DOHH2 (cell line): ENCODE measurements at regions not wholly inside any gene's neighbourhood (a gene's known extent, or its start where the extent isn't known, plus 50 kb on each side); places are given as distances from the start of the nearest gene placed in this dataset.
"Not testable (repeated sequence)": the region's sequence is repeated elsewhere in the genome, so short reads cannot be mapped to it uniquely, and the experiment has no call there.

Experiments
- H3F3A ChIP-seq: fragments of 200-600 bp; sonication (generic), shearing (Covaris generic); 2 replicates; pipeline ENCODE4 v1.6.0; 2016; ENCODE audit warnings: antibody characterized with exemption, mild to moderate bottlenecking; ENCODE audit not compliant: control insufficient read depth, insufficient read depth
- H3K27ac ChIP-seq: fragments of 200-600 bp; sonication (generic); 2 replicates; pipeline ENCODE4 v1.5.1; 2014; ENCODE audit warnings: low read depth, mild to moderate bottlenecking, low read length, moderate library complexity
- H3K27me3 ChIP-seq: fragments of 200-600 bp; sonication (generic); 2 replicates; pipeline ENCODE4 v1.6.1; 2014; ENCODE audit warnings: mild to moderate bottlenecking, low read length, mixed read lengths; ENCODE audit not compliant: control insufficient read depth
- H3K36me3 ChIP-seq: fragments of 200-600 bp; sonication (generic); 2 replicates; pipeline ENCODE4 v1.6.1; 2014; ENCODE audit warnings: mild to moderate bottlenecking, low read length, moderate library complexity, mixed read lengths; ENCODE audit not compliant: control insufficient read depth
- H3K4me1 ChIP-seq: fragments of 200-600 bp; sonication (generic); 2 replicates; pipeline ENCODE4 v1.6.1; 2014; ENCODE audit warnings: mild to moderate bottlenecking, low read length, mixed read lengths; ENCODE audit not compliant: control insufficient read depth
- H3K4me2 ChIP-seq: fragments of 200-600 bp; sonication (generic); 2 replicates; pipeline ENCODE4 v1.6.0; 2014; ENCODE audit warnings: mild to moderate bottlenecking, low read length, moderate library complexity
- H3K4me3 ChIP-seq: fragments of 200-600 bp; sonication (generic); 2 replicates; pipeline ENCODE4 v1.5.1; 2014; ENCODE audit warnings: mild to moderate bottlenecking, low read length, mixed read lengths
- H3K79me2 ChIP-seq: fragments of 200-600 bp; sonication (generic); 2 replicates; pipeline ENCODE4 v1.6.1; 2014; ENCODE audit warnings: mild to moderate bottlenecking, low read length, mixed read lengths; ENCODE audit not compliant: control insufficient read depth
- H3K9me2 ChIP-seq: fragments of 200-600 bp; sonication (generic); replicated peaks from 2 replicates; pipeline ENCODE4 v1.6.1; 2014; ENCODE audit warnings: mild to moderate bottlenecking, low read length, mixed read lengths; ENCODE audit not compliant: control insufficient read depth
- H3K9me3 ChIP-seq: fragments of 200-600 bp; sonication (generic); 2 replicates; pipeline ENCODE4 v1.6.1; 2014; ENCODE audit warnings: antibody characterized with exemption, low read length, mixed read lengths; ENCODE audit not compliant: control insufficient read depth, insufficient read depth
- H4K20me1 ChIP-seq: fragments of 200-600 bp; sonication (generic); 2 replicates; pipeline ENCODE4 v1.6.0; 2014; ENCODE audit warnings: low read depth, mild to moderate bottlenecking, antibody characterized with exemption, low read length, moderate library complexity; ENCODE audit not compliant: control insufficient read depth, insufficient read depth
- CTCF ChIP-seq: fragments of 200-600 bp; sonication (generic); IDR thresholded peaks from one replicate; pipeline ENCODE4 v1.5.1; 2014; ENCODE audit warnings: antibody characterized with exemption, mild to moderate bottlenecking, low read depth, low read length; ENCODE audit not compliant: poor library complexity, severe bottlenecking
- EZH2phosphoT487 ChIP-seq: fragments of 200-600 bp; sonication (generic); IDR thresholded peaks from 2 replicates; pipeline ENCODE4 v1.6.1; 2017; ENCODE audit warnings: borderline replicate concordance, mild to moderate bottlenecking, antibody characterized with exemption, low read length, moderate library complexity, mixed read lengths

DNA sequence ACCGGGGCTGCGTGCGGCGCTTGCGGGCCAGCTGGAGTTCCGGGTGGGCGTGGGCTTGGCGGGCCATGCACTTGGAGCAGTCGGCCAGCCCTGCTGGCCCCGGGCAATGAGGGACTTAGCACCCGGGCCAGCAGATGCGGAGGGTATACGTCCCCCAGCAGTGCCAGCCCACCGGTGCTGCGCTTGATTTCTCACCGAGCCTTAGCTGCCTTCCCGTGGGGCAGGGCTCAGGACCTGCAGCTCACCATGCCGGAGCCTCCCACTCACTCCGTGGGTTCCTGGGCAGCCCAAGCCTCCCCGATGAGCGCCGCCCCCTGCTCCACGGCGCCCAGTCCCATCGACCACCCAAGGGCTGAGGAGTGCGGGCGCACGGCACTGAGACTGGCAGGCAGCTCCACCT, 51.4 kb upstream of the INPP4B start:
- not testable (repeated sequence) for H3K36me3 ChIP-seq, H3K9me3 ChIP-seq, H3K4me1 ChIP-seq, H3K4me2 ChIP-seq, H3K4me3 ChIP-seq, H4K20me1 ChIP-seq, H3K79me2 ChIP-seq, H3K27ac ChIP-seq, H3K9me2 ChIP-seq, H3F3A ChIP-seq, H3K27me3 ChIP-seq

DNA sequence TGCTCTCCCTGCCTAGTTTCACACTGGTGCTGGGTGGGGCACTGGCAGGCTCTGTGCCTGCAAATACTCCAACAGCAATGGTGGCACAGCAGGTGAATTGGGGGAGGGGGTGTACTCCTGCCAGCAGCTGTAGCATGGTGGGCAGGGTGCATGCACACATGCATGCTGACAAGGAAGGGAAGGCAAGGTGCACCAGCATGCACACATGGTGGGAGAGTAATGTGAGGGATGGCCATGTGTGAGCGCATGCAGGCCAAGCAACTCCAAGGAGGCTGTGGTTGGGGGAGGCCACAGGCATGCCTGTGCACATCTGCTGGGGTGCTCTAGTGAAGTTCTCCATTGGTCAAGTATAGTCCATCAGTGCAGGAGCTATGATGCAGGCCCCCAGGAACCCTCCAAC, 54.5 kb upstream of the INPP4B start:
- Histone ChIP-seq H3K4me2 (no peak overlapping the region), H3K79me2 (no peaks in the 10 kb centered on the region), H4K20me1 (no peaks in the 10 kb centered on the region), H3K27me3 (no peaks in the 10 kb centered on the region), H3K36me3 (no peaks in the 10 kb centered on the region), H3K9me2 (no peaks in the 10 kb centered on the region), H3K4me3 (no peak overlapping the region), H3K27ac (no peak overlapping the region), H3K9me3 (no peaks in the 10 kb centered on the region), H3F3A (no peaks in the 10 kb centered on the region), H3K4me1 (no peaks in the 10 kb centered on the region)
- TF ChIP-seq CTCF (no peak), EZH2phosphoT487 (no peak)

- TF ChIP-seq CTCF, result no peak
- no peak for TF ChIP-seq EZH2phosphoT487
- H4K20me1 ChIP-seq, result no peaks in the 10 kb centered on the region
- H3K4me3 ChIP-seq, result no peak overlapping the region
- no peaks in the 10 kb centered on the region for H3K27me3 ChIP-seq
- H3K4me2 ChIP-seq, result no peak overlapping the region
- H3K27ac ChIP-seq, result no peak overlapping the region
- H3K9me2 ChIP-seq, result no peaks in the 10 kb centered on the region
- H3K79me2 ChIP-seq, result no peaks in the 10 kb centered on the region
- H3F3A ChIP-seq, result no peaks in the 10 kb centered on the region
- no peaks in the 10 kb centered on the region for H3K36me3 ChIP-seq
- H3K4me1 ChIP-seq, result no peaks in the 10 kb centered on the region
- H3K9me3 ChIP-seq, result no peaks in the 10 kb centered on the region
Observed at GRCh38 chr4:142901166-142901662, 55.1 kb upstream of the INPP4B start.

GRCh38 chr4:142903617-142904016, 57.5 kb upstream of the INPP4B start:
- not testable (repeated sequence) for H3K36me3 ChIP-seq, H3K4me2 ChIP-seq, H3K27me3 ChIP-seq, H3K79me2 ChIP-seq, H4K20me1 ChIP-seq, H3K27ac ChIP-seq, H3K9me2 ChIP-seq, H3K9me3 ChIP-seq, H3K4me1 ChIP-seq, H3K4me3 ChIP-seq, H3F3A ChIP-seq
